ENCODE measurements at regions not wholly inside any gene's neighbourhood (a gene's known extent, or its start where the extent isn't known, plus 50 kb on each side); places are given as distances from the start of the nearest gene placed in this dataset.

DNA sequence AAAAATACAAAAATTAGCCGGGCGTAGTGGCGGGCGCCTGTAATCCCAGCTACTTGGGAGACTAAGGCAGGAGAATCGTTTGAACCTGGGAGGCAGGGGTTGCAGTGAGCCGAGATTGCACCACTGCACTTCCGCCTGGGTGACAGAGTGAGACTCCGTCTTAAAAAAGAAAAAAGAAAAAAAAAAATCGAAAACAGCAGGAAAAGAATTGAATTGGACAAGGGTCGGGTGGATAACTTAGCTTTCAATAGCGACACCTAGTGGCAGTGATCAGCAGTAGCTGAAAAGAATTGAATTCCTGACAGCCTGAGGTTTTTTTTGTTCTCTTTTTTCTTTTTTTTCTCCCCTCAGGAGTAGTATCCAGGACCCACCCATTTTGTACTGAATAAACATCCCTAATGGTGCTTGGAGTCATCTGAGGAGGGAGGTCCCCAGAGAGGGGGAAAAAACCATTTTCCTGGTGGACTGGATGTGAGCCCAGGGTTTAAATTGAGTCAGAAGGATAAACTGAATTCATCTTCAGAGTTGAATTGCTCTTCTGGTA is 55.1 kb downstream of the CYCS start:
- no peak overlapping the region for H3K4me3 ChIP-seq (replicated peaks; ENCODE audit: low read depth, low read length)
- DNase-seq (ENCODE audit: extremely low read depth, low read depth) = peak; percentile 66
- TF ChIP-seq, protein P1, sequence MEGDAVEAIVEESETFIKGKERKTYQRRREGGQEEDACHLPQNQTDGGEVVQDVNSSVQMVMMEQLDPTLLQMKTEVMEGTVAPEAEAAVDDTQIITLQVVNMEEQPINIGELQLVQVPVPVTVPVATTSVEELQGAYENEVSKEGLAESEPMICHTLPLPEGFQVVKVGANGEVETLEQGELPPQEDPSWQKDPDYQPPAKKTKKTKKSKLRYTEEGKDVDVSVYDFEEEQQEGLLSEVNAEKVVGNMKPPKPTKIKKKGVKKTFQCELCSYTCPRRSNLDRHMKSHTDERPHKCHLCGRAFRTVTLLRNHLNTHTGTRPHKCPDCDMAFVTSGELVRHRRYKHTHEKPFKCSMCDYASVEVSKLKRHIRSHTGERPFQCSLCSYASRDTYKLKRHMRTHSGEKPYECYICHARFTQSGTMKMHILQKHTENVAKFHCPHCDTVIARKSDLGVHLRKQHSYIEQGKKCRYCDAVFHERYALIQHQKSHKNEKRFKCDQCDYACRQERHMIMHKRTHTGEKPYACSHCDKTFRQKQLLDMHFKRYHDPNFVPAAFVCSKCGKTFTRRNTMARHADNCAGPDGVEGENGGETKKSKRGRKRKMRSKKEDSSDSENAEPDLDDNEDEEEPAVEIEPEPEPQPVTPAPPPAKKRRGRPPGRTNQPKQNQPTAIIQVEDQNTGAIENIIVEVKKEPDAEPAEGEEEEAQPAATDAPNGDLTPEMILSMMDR (IDR thresholded peaks at IDR 0.05; ENCODE audit: low read depth, low read length, missing control alignments) = peak; percentile 82

DNA sequence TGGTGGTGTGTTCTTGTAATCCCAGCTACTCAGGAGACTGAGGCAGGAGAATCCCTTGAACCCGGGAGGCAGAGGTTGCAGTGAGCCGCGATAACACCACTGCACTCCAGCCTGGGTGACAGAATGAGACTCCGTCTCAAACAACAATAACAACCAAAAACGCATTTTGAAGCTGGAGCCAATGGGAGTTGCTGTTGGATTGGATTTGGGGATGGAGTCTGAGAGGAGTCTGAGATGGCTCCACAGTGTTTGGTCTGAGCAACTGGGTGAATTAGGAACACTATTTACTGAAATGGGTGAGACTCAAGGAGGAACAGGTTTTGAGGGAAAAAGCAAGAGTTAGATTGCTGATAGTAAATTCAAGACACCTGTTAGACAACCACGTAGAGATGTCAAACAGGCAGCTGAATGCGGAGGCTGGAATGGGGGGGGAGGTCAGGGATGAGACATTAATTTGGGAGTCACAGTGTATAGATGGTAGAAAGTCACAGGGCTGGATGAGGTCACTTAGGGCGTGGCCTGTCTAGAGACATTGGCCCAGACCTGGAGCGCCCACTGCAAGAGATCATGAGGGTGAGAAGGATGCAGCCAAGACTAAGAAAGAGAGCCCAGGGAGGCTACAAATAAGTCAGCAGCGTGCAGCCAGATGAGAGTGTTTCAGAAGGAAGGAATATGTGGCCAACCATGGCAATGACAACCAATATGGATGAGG is 56.4 kb downstream of the CYCS start:
- DNase-seq (ENCODE audit: extremely low read depth, low read depth) = no peak
- TF ChIP-seq, protein P1 (IDR thresholded peaks at IDR 0.05; ENCODE audit: low read depth, low read length, missing control alignments) = no peak
- H3K4me3 ChIP-seq (replicated peaks; ENCODE audit: low read depth, low read length) = no peak overlapping the region

DNA sequence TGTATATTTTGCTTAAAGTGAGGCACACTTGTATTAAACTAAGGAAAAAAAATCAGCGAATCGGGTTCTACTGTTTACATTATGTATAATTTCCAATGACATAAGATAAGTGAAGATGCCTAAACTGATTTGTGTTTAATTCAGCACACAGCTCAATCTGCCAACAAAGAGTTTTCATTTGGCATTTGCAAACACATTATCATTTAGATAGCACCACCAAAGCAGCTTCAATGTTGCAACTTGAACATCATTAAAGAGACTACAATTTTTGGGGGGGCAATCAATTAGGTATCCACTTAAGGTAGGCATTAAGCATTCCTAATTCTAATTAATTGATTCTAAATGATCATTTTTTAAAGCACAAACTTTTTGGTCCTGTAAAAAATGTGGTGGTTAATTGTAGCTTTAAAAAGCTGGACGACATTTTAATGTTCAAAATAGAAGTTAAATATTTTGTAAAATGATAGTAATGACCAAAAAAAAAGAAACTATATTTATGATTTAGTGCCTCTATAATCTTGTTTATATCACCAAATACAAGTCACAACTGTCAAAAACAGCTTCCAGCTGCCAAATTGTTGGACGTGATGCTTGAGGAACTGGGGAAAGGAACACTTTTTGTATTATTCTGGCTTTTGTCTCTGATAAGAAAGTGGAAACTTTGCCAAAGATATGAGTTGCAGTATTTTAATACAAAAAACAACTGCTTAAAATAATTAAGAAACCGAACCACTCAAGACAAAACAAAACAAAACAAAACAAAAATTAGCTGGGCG is 57.1 kb downstream of the CYCS start:
- no peak for DNase-seq (ENCODE audit: extremely low read depth, low read depth)
- no peak overlapping the region for H3K4me3 ChIP-seq (replicated peaks; ENCODE audit: low read depth, low read length)
- TF ChIP-seq, protein P1 (IDR thresholded peaks at IDR 0.05; ENCODE audit: low read depth, low read length, missing control alignments) = no peak

- H3K4me3 ChIP-seq (replicated peaks; ENCODE audit: low read depth, low read length) = no peak overlapping the region
- no peak for DNase-seq (ENCODE audit: extremely low read depth, low read depth)
- TF ChIP-seq, protein P1 (IDR thresholded peaks at IDR 0.05; ENCODE audit: low read depth, low read length, missing control alignments) = no peak
Observed at GRCh38 chr7:25066253-25066652, 58.8 kb downstream of the CYCS start.

DNA sequence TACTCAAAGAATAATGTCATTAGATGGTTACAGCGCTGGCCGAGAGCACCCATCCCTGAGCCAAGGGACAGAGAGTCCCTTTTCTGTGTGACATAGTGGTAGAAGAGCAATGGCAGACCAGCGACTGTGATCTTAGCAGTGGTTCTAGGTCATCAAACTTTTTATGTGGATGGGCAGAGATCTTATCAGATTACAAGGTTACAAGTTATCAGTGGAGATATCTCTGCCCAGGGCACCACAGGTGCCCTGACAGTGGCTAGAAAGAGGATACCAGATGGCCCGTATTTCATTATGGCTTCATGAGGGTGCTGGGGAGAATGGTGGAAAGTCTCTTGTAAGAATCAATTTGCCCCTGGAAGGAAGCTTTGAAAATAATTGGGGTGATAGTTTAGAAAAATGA is 62.7 kb downstream of the CYCS start:
- TF ChIP-seq, protein P1 (IDR thresholded peaks at IDR 0.05; ENCODE audit: low read depth, low read length, missing control alignments) = no peak
- H3K4me3 ChIP-seq (replicated peaks; ENCODE audit: low read depth, low read length) = no peak overlapping the region
- no peak for DNase-seq (ENCODE audit: extremely low read depth, low read depth)

- no peak for DNase-seq (ENCODE audit: extremely low read depth, low read depth)
- H3K4me3 ChIP-seq (replicated peaks; ENCODE audit: low read depth, low read length) = no peak overlapping the region
- TF ChIP-seq, protein P1 (IDR thresholded peaks at IDR 0.05; ENCODE audit: low read depth, low read length, missing control alignments) = no peak
Observed at GRCh38 chr7:25060487-25061055, 64.5 kb downstream of the CYCS start.
